Lower leg skin (tissue), 3 donors: ENCODE measurements at regions not wholly inside any gene's neighbourhood (a gene's known extent, or its start where the extent isn't known, plus 50 kb on each side); places are given as distances from the start of the nearest gene placed in this dataset.

Experiments used
- POLR2A ChIP-seq, 2 donors: fragments of 450-650 bp; IDR thresholded peaks; one replicate each; pipeline ENCODE4 v1.6.1; 2016 to 2017; ENCODE audit warnings: antibody characterized with exemption in 2 of 2, mild to moderate bottlenecking in 1 of 2, moderate library complexity in 1 of 2
- TF ChIP-seq, protein P1 (sequence below), 3 donors: fragments of 450-650 bp; IDR thresholded peaks; one replicate each; pipeline ENCODE4 v1.5.1; 2016; ENCODE audit warnings: antibody characterized with exemption in 3 of 3, mild to moderate bottlenecking in 3 of 3, moderate library complexity in 2 of 3

DNA sequence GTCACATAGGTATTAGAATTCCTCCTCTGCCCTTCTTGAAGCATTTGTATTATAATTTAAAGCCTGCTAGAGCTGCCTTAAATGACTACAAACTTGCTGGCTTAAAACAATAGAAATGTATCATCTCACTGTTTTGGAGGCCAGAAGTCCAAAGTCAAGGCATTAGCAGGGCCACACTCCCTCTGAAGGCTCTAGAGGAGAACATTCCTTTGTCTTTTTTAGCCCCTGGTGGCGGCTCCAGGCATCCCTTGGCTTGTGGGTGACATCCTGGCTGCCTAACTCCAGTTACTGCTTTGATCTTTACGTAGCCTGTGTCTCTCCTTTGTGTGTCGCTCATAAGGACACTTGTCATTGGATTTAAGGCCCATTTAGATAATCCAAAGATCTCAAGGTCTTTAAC is 186.6 kb upstream of the SALL1 start:
- TF ChIP-seq, protein P1, sequence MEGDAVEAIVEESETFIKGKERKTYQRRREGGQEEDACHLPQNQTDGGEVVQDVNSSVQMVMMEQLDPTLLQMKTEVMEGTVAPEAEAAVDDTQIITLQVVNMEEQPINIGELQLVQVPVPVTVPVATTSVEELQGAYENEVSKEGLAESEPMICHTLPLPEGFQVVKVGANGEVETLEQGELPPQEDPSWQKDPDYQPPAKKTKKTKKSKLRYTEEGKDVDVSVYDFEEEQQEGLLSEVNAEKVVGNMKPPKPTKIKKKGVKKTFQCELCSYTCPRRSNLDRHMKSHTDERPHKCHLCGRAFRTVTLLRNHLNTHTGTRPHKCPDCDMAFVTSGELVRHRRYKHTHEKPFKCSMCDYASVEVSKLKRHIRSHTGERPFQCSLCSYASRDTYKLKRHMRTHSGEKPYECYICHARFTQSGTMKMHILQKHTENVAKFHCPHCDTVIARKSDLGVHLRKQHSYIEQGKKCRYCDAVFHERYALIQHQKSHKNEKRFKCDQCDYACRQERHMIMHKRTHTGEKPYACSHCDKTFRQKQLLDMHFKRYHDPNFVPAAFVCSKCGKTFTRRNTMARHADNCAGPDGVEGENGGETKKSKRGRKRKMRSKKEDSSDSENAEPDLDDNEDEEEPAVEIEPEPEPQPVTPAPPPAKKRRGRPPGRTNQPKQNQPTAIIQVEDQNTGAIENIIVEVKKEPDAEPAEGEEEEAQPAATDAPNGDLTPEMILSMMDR (IDR thresholded peaks at IDR 0.05): no peak
- TF ChIP-seq POLR2A (IDR thresholded peaks at IDR 0.05): no peak
